H1 (cell line): ENCODE measurements at regions not wholly inside any gene's neighbourhood (a gene's known extent, or its start where the extent isn't known, plus 50 kb on each side); places are given as distances from the start of the nearest gene placed in this dataset.

ENCODE experiments used
- CBX5 ChIP-seq: fragments of 300-800, 300-1000 bp; sonication (generic); IDR thresholded peaks from 2 replicates; pipeline ENCODE4 v1.7.1; 2016; ENCODE audit warnings: antibody characterized with exemption, low read length, low read depth
- GABPA ChIP-seq: IDR thresholded peaks from 2 replicates; pipeline ENCODE4 v1.6.1; 2011; ENCODE audit warnings: mild to moderate bottlenecking, low read length, moderate library complexity, borderline replicate concordance; ENCODE audit not compliant: insufficient read depth
- KDM4A ChIP-seq: IDR thresholded peaks from one replicate; pipeline ENCODE4 v1.7.1; 2012; ENCODE audit warnings: low read depth, mild to moderate bottlenecking, moderate library complexity, low read length, inconsistent platforms; ENCODE audit not compliant: severe bottlenecking
- RNF2 ChIP-seq: fragments of 200-900, 300-1000 bp; sonication (generic); IDR thresholded peaks from 2 replicates; pipeline ENCODE4 v1.7.1; 2016; ENCODE audit warnings: borderline replicate concordance, low read depth, mild to moderate bottlenecking, antibody characterized with exemption, low read length; ENCODE audit not compliant: poor library complexity, severe bottlenecking; ENCODE audit errors: missing control alignments
- RXRA ChIP-seq: IDR thresholded peaks from 2 replicates; pipeline ENCODE4 v1.6.1; 2011; ENCODE audit warnings: low read depth, mild to moderate bottlenecking, low read length, moderate library complexity; ENCODE audit not compliant: insufficient read depth
- SIRT6 ChIP-seq: IDR thresholded peaks from one replicate; pipeline ENCODE4 v1.7.1; 2012; ENCODE audit warnings: low read length, inconsistent platforms
- SUZ12 ChIP-seq: fragments of 200-600 bp; sonication (generic); IDR thresholded peaks from 2 replicates; pipeline ENCODE4 v1.6.1; 2012; ENCODE audit warnings: mild to moderate bottlenecking, inconsistent platforms, low read length, moderate library complexity, mixed read lengths
- TAF1 ChIP-seq: IDR thresholded peaks from 2 replicates; pipeline ENCODE4 v1.6.1; 2011; ENCODE audit warnings: mild to moderate bottlenecking, low read depth, low read length
- TBP ChIP-seq: IDR thresholded peaks from 2 replicates; pipeline ENCODE4 v1.6.1; 2011; ENCODE audit warnings: low read depth, low read length, improper control_type of control experiment
- TF ChIP-seq, protein P1 (sequence below): fragments of 300-600 bp; sonication (generic); IDR thresholded peaks from 2 replicates; pipeline ENCODE4 v1.7.1; 2012; ENCODE audit warnings: low read length, moderate library complexity, mild to moderate bottlenecking, inconsistent platforms; ENCODE audit not compliant: insufficient replicate concordance

DNA sequence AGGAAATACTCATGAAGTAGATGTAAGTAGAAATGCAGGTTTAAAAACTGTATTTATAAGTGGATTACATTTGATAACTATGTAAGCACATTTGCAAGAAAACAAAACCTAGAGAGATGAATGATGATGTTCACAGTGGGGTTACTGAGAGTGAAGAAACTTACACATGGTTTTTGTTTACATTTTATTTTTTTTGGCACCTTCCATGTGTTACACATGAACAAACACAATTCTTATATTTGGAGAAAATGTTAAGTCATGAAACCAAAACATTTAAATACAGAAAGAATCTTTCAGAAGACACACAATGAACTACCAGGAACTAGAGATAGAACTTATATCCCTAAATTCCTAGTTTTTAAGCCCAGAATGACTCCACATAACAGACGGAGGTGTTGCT lies 51.5 kb upstream of the SPATA31E1 start (continued):
- TF ChIP-seq, protein P1, sequence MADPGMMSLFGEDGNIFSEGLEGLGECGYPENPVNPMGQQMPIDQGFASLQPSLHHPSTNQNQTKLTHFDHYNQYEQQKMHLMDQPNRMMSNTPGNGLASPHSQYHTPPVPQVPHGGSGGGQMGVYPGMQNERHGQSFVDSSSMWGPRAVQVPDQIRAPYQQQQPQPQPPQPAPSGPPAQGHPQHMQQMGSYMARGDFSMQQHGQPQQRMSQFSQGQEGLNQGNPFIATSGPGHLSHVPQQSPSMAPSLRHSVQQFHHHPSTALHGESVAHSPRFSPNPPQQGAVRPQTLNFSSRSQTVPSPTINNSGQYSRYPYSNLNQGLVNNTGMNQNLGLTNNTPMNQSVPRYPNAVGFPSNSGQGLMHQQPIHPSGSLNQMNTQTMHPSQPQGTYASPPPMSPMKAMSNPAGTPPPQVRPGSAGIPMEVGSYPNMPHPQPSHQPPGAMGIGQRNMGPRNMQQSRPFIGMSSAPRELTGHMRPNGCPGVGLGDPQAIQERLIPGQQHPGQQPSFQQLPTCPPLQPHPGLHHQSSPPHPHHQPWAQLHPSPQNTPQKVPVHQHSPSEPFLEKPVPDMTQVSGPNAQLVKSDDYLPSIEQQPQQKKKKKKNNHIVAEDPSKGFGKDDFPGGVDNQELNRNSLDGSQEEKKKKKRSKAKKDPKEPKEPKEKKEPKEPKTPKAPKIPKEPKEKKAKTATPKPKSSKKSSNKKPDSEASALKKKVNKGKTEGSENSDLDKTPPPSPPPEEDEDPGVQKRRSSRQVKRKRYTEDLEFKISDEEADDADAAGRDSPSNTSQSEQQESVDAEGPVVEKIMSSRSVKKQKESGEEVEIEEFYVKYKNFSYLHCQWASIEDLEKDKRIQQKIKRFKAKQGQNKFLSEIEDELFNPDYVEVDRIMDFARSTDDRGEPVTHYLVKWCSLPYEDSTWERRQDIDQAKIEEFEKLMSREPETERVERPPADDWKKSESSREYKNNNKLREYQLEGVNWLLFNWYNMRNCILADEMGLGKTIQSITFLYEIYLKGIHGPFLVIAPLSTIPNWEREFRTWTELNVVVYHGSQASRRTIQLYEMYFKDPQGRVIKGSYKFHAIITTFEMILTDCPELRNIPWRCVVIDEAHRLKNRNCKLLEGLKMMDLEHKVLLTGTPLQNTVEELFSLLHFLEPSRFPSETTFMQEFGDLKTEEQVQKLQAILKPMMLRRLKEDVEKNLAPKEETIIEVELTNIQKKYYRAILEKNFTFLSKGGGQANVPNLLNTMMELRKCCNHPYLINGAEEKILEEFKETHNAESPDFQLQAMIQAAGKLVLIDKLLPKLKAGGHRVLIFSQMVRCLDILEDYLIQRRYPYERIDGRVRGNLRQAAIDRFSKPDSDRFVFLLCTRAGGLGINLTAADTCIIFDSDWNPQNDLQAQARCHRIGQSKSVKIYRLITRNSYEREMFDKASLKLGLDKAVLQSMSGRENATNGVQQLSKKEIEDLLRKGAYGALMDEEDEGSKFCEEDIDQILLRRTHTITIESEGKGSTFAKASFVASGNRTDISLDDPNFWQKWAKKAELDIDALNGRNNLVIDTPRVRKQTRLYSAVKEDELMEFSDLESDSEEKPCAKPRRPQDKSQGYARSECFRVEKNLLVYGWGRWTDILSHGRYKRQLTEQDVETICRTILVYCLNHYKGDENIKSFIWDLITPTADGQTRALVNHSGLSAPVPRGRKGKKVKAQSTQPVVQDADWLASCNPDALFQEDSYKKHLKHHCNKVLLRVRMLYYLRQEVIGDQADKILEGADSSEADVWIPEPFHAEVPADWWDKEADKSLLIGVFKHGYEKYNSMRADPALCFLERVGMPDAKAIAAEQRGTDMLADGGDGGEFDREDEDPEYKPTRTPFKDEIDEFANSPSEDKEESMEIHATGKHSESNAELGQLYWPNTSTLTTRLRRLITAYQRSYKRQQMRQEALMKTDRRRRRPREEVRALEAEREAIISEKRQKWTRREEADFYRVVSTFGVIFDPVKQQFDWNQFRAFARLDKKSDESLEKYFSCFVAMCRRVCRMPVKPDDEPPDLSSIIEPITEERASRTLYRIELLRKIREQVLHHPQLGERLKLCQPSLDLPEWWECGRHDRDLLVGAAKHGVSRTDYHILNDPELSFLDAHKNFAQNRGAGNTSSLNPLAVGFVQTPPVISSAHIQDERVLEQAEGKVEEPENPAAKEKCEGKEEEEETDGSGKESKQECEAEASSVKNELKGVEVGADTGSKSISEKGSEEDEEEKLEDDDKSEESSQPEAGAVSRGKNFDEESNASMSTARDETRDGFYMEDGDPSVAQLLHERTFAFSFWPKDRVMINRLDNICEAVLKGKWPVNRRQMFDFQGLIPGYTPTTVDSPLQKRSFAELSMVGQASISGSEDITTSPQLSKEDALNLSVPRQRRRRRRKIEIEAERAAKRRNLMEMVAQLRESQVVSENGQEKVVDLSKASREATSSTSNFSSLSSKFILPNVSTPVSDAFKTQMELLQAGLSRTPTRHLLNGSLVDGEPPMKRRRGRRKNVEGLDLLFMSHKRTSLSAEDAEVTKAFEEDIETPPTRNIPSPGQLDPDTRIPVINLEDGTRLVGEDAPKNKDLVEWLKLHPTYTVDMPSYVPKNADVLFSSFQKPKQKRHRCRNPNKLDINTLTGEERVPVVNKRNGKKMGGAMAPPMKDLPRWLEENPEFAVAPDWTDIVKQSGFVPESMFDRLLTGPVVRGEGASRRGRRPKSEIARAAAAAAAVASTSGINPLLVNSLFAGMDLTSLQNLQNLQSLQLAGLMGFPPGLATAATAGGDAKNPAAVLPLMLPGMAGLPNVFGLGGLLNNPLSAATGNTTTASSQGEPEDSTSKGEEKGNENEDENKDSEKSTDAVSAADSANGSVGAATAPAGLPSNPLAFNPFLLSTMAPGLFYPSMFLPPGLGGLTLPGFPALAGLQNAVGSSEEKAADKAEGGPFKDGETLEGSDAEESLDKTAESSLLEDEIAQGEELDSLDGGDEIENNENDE: no peak
- TF ChIP-seq TAF1: no peak
- no peak for TF ChIP-seq SIRT6
- TF ChIP-seq GABPA: no peak
- TF ChIP-seq SUZ12: no peak
- no peak for TF ChIP-seq KDM4A
- TF ChIP-seq RXRA: no peak
- no peak for TF ChIP-seq CBX5
- no peak for TF ChIP-seq RNF2
- no peak for TF ChIP-seq TBP
